ENCODE measurements at regions not wholly inside any gene's neighbourhood (a gene's known extent, or its start where the extent isn't known, plus 50 kb on each side); places are given as distances from the start of the nearest gene placed in this dataset.

- TF ChIP-seq POLR2A (IDR thresholded peaks at IDR 0.05; ENCODE audit: extremely low read depth, insufficient read length) (no peak), MAX (IDR thresholded peaks at IDR 0.05; ENCODE audit: low read depth, low read length) (no peak), CTCF (IDR thresholded peaks at IDR 0.05; ENCODE audit: low read depth, low read length) (no peak)
These were observed 219.3 kb upstream of the HMGA2 start for GRCh38 chr12:65605019-65605418.
